Keratinocyte (primary cell): ENCODE measurements at regions not wholly inside any gene's neighbourhood (a gene's known extent, or its start where the extent isn't known, plus 50 kb on each side); places are given as distances from the start of the nearest gene placed in this dataset.

ENCODE experiments used
- CTCF ChIP-seq, 3 experiments: IDR thresholded peaks in 1 of 3; conservative IDR thresholded peaks in 1 of 3; optimal IDR thresholded peaks in 1 of 3; 2 replicates in 2 of 3; 3 replicates in 1 of 3; pipeline versions ENCODE3 to v1.5.1; 2011; ENCODE audit warnings: low read length in 3 of 3, mild to moderate bottlenecking in 3 of 3, moderate library complexity in 2 of 3, control low read depth in 1 of 3, inconsistent platforms in 1 of 3; ENCODE audit not compliant: insufficient read depth in 2 of 3; ENCODE audit errors: extremely low read depth in 1 of 3
- EZH2 ChIP-seq: IDR thresholded peaks from one replicate; pipeline ENCODE4 v1.6.1; 2012; ENCODE audit warnings: inconsistent platforms, mild to moderate bottlenecking, low read length, moderate library complexity

GRCh38 chr17:77381731-77382130 is 241.0 kb downstream of the SEC14L1 start:
- TF ChIP-seq CTCF (optimal IDR thresholded peaks at IDR 0.05 in 1 of 3, IDR thresholded peaks at IDR 0.05 in 1 of 3, conservative IDR thresholded peaks at IDR 0.05 in 1 of 3; ENCODE audit: extremely low read depth in 1 of 3, insufficient read depth in 2 of 3, low read length in 3 of 3) (no peak), EZH2 (no peak)
